ENCODE measurements at regions not wholly inside any gene's neighbourhood (a gene's known extent, or its start where the extent isn't known, plus 50 kb on each side); places are given as distances from the start of the nearest gene placed in this dataset.

- Histone ChIP-seq H3K27me3 (peaks cover 3 to 29% of the 10 kb centered on the region in 2 donors), H3K27ac (no peak overlapping the region), H3K4me1 (no peaks in the 10 kb centered on the region), H3K36me3 (no peaks in the 10 kb centered on the region), H3K4me3 (no peak overlapping the region), H3K9me3 (no peaks in the 10 kb centered on the region)
- no peak for DNase-seq
- TF ChIP-seq CTCF (IDR thresholded peaks at IDR 0.05) = no peak
- ATAC-seq = no peak
- intact Hi-C loops (cut with DNase I) = loop anchor here in 1 of 2 donors (10.0 kb wide), 1 partner anchor 290 kb away; no protein-coding TSS in a partner anchor
These were observed 100.2 kb upstream of the METTL14 start for GRCh38 chr4:118585015-118585414.

GRCh38 chr4:118586357-118586790 lies 98.8 kb upstream of the METTL14 start:
- H3K27me3 ChIP-seq = peaks cover 3 to 29% of the 10 kb centered on the region in 2 donors
- DNase-seq = peak in 3 of 4 donors; percentile 18 to 49 (median 19)
- H3K4me1 ChIP-seq = no peaks in the 10 kb centered on the region
- H3K4me3 ChIP-seq = no peak overlapping the region
- H3K9me3 ChIP-seq = no peaks in the 10 kb centered on the region
- intact Hi-C loops (cut with DNase I) = loop anchor here in 1 of 2 donors (10.0 kb wide), 1 partner anchor 292 kb away; no protein-coding TSS in a partner anchor
- no peaks in the 10 kb centered on the region for H3K36me3 ChIP-seq
- peak; percentile 39 for ATAC-seq
- H3K27ac ChIP-seq = no peak overlapping the region
- TF ChIP-seq CTCF (IDR thresholded peaks at IDR 0.05) = no peak

- DNase-seq = no peak
- intact Hi-C loops (cut with DNase I) = loop anchor here in 1 of 2 donors (10.0 kb wide), 1 partner anchor 292 kb away; no protein-coding TSS in a partner anchor
- H3K27me3 ChIP-seq = peaks cover 3 to 29% of the 10 kb centered on the region in 2 donors
- H3K4me3 ChIP-seq = no peak overlapping the region
- H3K27ac ChIP-seq = no peak overlapping the region
- no peak for ATAC-seq
- H3K9me3 ChIP-seq = no peaks in the 10 kb centered on the region
- H3K4me1 ChIP-seq = no peaks in the 10 kb centered on the region
- no peaks in the 10 kb centered on the region for H3K36me3 ChIP-seq
- no peak for TF ChIP-seq CTCF (IDR thresholded peaks at IDR 0.05)
These were observed 97.9 kb upstream of the METTL14 start for GRCh38 chr4:118587116-118587831.

GRCh38 chr4:118587946-118588345 lies 97.2 kb upstream of the METTL14 start:
- no peaks in the 10 kb centered on the region for H3K4me1 ChIP-seq
- intact Hi-C loops (cut with DNase I) = loop anchor here in 1 of 2 donors (10.0 kb wide), 1 partner anchor 293 kb away; no protein-coding TSS in a partner anchor
- no peak for ATAC-seq

More at GRCh38 chr4:118587946-118588345, 97.2 kb upstream of the METTL14 start:
- H3K36me3 ChIP-seq = no peaks in the 10 kb centered on the region
- H3K27ac ChIP-seq = no peak overlapping the region
- no peak overlapping the region for H3K4me3 ChIP-seq
- H3K27me3 ChIP-seq = peaks cover 3 to 23% of the 10 kb centered on the region in 2 donors
- H3K9me3 ChIP-seq = no peaks in the 10 kb centered on the region
- no peak for DNase-seq
- no peak for TF ChIP-seq CTCF (IDR thresholded peaks at IDR 0.05)
